ENCODE measurements at regions not wholly inside any gene's neighbourhood (a gene's known extent, or its start where the extent isn't known, plus 50 kb on each side); places are given as distances from the start of the nearest gene placed in this dataset.
"Not testable (repeated sequence)": the region's sequence is repeated elsewhere in the genome, so short reads cannot be mapped to it uniquely, and the experiment has no call there.

GRCh38 chr14:71554959-71555612 lies 377.1 kb upstream of the RGS6 start:
- H3K4me3 ChIP-seq, result no peak overlapping the region
- no peak overlapping the region for H3K27ac ChIP-seq
- TF ChIP-seq, protein P1, sequence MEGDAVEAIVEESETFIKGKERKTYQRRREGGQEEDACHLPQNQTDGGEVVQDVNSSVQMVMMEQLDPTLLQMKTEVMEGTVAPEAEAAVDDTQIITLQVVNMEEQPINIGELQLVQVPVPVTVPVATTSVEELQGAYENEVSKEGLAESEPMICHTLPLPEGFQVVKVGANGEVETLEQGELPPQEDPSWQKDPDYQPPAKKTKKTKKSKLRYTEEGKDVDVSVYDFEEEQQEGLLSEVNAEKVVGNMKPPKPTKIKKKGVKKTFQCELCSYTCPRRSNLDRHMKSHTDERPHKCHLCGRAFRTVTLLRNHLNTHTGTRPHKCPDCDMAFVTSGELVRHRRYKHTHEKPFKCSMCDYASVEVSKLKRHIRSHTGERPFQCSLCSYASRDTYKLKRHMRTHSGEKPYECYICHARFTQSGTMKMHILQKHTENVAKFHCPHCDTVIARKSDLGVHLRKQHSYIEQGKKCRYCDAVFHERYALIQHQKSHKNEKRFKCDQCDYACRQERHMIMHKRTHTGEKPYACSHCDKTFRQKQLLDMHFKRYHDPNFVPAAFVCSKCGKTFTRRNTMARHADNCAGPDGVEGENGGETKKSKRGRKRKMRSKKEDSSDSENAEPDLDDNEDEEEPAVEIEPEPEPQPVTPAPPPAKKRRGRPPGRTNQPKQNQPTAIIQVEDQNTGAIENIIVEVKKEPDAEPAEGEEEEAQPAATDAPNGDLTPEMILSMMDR (IDR thresholded peaks at IDR 0.05), result no peak
- no peak for DNase-seq (ENCODE audit: low spot score)

GRCh38 chr14:71555654-71556559 lies 376.3 kb upstream of the RGS6 start:
- TF ChIP-seq, protein P1 (IDR thresholded peaks at IDR 0.05), result no peak

GRCh38 chr14:71556730-71557129 lies 375.5 kb upstream of the RGS6 start:
- TF ChIP-seq, protein P1 (IDR thresholded peaks at IDR 0.05), result no peak
- no peak overlapping the region for H3K4me3 ChIP-seq
- H3K27ac ChIP-seq, result no peak overlapping the region
- DNase-seq (ENCODE audit: low spot score), result no peak

More at GRCh38 chr14:71555654-71556559, 376.3 kb upstream of the RGS6 start:
- Histone ChIP-seq H3K4me3 (no peak overlapping the region), H3K27ac (peak overlapping the region in 1 of 2 donors; percentile 35)
- no peak for DNase-seq (ENCODE audit: low spot score)

GRCh38 chr14:71557351-71557750 lies 374.9 kb upstream of the RGS6 start:
- TF ChIP-seq, protein P1 (IDR thresholded peaks at IDR 0.05), result no peak
- H3K27ac ChIP-seq, result no peak overlapping the region
- H3K4me3 ChIP-seq, result no peak overlapping the region
- no peak for DNase-seq (ENCODE audit: low spot score)

DNA sequence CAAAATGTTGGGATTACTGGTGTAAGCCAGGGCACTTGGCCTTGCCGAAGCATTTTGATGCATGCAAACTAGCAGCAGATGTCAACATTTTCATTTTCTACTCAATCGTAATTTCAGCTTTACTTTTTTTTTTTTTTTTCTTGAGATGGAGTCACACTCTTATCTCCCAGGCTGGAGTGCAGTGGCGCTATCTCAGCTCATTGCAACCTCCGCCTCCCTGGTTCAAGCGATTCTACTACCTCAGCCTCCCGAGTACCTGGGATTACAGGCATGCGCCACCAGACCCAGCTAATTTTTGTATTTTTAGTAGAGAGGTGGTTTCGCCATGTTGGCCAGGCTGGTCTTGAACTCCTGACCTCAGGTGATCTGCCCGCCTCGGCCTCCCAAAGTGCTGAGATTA lies 373.3 kb upstream of the RGS6 start:
- H3K27ac ChIP-seq; H3K4me3 ChIP-seq; DNase-seq (ENCODE audit: low spot score): not testable (repeated sequence)

DNA sequence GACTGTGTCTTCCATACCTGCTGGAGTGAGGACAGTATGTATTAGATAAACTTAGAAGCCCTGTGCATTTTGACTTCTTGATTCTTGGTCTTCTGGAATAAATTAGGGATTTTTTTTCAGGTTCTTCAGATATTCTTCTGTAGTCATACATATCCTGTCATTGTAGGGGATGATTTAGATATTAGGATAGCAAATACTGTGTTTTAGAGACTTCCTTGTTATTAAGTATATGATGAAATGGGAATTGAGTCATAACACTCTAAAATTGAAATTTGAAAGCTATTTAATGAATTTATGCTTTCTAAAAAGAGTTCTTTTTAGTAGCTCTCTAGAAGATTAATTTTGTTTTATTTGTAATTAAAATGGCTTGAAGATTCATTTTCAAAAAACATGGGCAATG lies 371.5 kb upstream of the RGS6 start:
- TF ChIP-seq, protein P1 (IDR thresholded peaks at IDR 0.05), result no peak
- DNase-seq (ENCODE audit: low spot score), result no peak
- H3K4me3 ChIP-seq, result no peak overlapping the region
- H3K27ac ChIP-seq, result no peak overlapping the region

DNA sequence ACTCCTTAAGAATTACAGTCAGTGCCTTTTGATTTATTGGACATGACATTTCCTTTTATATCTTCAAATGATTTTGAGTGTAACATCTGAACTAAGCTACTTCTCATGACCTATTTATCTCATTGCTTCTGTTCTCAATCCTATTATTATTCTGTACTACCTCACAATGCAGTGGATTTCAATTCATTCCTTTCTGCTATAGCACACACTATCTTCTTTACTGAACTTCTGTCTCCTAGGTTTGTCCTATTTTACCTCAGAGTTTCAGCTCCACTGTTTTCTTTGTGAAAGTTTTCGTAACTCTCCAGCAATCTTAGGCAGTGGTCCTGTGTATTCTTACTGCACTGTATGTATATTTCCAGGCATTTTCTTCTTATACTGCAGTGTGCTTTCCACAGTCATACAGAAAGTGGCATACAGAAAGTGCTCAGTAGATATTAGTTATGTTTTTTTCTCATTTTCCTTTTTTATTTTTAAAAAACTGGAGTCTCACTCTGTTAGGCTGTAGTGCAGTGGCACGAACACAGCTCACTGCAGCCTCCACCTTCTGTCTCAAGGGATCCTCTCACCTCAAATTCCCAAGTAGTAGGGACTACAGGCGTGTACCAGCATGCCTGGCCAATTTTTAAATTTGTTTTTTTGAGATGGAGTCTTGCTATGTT lies 368.6 kb upstream of the RGS6 start:
- TF ChIP-seq, protein P1 (IDR thresholded peaks at IDR 0.05), result no peak
- Histone ChIP-seq H3K4me3 (no peak overlapping the region), H3K27ac (no peak overlapping the region)
- DNase-seq (ENCODE audit: low spot score), result no peak
